HG03025 (cell line): ENCODE measurements at regions not wholly inside any gene's neighbourhood (a gene's known extent, or its start where the extent isn't known, plus 50 kb on each side); places are given as distances from the start of the nearest gene placed in this dataset.
"Not testable (repeated sequence)": the region's sequence is repeated elsewhere in the genome, so short reads cannot be mapped to it uniquely, and the experiment has no call there.

Experiments
- ATAC-seq: cut with Tn5 transposase; IDR thresholded peaks from one replicate; pipeline ENCODE4 v1.9.1; 2021; ENCODE audit warnings: mild to moderate bottlenecking, moderate library complexity; ENCODE audit not compliant: unreplicated experiment, low FRiP score

DNA sequence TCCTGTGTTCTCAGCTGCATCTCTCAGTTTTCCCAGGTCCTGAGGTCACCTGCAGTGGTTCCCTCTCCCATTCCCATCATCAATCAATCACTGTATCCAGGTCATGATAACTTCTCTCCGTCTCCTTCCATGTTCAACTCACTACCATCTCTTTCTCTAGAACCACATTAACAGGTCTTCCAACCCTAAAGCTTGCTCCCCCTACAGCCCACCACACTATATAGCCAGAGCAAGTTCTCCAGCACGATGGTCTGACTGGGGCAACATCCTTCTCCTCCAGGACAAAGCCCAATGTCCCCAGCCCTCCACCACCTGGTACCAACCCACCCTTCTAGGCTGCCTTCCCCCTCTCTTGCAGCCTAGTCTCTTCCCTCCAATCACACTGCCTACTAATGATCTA, 241.6 kb downstream of the CDK5RAP2 start:
- ATAC-seq, result no peak

DNA sequence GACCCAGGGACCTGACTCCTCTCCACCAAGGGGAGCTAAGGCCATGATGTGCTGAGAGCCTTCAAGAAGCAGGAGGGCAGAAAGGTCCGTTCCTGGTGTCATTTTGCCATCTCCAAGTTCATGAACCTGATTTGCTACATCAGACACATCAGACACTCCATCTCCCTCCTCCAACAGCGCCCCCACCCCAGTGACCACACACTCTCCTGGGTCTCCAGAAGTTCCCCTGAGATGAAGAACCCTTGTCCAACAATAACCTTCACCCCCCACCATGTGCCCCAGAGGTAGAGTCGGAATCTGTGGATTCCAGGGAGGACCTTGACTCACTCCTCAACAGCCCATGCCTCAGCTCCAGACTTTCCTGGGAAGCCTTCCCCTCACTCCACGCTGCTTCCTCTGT, 242.8 kb downstream of the CDK5RAP2 start:
- ATAC-seq, result no peak

DNA sequence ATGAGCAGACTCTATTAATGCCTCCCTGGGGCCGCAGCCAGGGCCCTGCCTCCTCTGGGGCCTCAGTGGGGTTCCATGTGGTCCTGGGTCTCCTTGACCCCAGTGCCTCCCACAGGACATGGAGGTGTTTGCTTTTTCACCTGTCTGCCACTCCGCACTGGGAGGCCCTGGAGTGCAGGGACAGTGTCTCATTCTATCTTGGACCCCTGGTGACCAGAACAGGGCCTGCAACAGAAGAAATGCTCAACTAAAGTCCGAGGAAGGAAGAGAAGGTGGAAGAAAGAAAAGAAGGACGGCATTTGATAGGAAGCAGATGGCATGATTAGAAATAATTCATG, 243.2 kb downstream of the CDK5RAP2 start:
- ATAC-seq, result no peak

DNA sequence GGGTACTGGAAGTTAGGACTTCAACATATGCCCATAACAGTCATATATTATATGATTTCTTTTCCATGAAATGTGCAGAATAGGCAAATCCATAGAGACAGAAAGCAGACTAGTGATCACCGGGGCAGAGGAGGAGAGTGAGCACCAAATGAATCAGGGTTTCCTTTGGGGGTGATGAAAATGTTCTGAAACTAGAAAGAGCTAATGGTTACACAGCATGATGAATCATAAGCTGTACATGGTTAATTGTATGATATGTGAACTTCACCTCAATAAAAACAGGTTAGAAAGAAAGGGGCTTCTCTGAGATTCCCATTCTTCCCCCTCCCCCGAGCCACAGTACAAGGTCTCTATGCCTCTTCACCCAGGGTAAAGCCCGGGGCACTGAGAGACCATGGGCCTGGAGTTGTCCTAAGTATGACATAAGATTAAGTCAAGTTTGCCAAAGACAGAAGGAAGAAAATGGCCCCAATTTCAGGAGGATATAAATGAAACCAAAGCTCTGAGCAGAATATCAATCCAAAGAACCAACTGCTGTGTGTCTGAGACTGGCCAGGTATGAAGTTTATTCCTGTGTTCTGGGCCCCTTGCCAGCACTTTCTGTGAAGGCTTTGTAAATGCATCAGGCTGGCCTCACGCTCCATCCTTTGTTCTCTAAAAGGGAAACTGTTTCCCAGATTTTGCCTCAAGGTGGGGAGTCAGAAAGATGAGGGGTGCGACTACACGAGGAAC, 243.8 kb downstream of the CDK5RAP2 start:
- no peak for ATAC-seq

DNA sequence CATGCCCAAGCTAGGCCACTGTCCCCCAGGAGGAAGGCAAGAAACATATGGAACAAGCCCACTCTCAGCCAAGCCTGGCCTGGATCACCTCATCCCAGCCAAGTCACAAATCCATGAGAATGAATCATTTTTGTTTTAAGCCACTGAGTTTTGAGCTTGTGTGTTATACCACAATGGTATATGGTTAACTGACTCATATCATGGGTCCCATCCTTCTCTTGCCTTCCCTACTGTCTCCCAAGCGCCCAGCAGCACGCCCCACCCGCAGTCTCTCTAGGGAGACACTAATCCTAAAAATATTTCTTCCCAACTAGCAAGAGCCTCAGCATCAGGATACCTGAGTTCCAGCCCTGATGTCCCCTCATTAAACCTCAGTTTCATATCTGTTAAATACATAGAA, 248.1 kb downstream of the CDK5RAP2 start:
- no peak for ATAC-seq

DNA sequence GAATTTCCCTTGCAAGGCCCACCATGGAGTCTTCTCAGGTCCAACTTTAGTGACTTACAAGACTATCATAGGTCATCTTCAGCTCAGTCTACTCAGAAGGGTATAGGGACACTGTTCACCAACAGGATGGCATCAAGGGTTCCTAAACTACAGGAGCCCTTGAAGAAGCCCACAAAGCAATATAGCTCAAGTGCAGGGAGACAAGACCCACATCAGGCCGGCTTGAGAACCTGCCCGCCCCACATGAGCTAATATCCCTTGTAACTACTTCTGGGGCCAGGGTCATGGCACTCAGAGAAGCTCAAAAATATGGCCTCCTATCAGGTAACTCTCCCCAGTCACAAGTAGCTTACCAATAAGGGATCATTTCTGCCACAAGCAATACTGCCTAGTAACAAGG, 249.9 kb downstream of the CDK5RAP2 start:
- ATAC-seq, result no peak

DNA sequence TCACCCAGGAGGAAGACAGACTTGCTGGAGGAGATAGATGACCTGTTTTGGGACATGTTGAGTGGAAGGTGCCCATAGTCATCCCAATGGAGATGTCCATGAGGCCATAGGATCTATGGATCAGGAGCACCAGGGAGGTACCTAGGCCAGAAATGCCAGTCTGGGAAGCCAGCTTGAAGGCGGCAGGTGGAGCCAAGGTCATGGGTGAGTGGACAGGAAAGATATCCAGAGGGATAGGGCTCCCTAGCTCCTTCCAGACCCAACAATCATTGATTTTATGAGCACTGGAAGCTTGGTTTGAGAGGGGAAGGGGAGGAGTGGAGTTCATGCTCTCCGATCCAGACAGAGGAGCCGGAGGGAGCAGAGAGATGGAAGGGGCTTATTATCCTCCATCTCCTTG, 252.6 kb downstream of the CDK5RAP2 start:
- no peak for ATAC-seq

DNA sequence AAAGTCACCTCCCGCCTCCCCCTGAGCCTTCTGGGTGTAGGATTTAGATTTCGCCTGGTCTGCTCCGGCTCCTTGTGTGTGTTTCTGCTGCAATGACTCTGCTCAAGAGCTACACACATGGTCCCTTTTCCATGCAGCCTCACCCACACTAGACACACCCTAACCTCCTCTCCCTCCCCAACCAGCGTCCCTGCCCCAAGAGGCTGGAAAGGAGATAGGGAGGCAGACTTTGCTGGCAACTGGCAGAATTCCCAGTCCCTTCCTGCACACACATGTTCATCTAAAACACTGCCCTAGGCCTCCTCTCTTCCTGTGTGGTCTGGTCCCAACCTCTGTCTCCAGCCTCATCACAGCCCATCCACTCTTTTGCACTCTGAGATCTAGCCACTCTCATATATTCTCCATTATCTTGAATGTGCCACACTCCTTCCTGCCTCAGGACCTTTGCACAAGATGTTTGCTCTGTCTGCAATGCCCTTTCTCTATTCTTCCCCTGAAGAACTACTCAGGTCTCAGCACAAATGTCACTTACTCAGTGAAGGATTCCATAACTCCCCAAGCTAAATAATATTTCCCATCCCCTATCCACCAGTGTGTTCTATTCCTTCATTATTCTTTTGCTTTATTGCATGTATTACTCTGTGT, 253.8 kb downstream of the CDK5RAP2 start:
- ATAC-seq, result no peak

DNA sequence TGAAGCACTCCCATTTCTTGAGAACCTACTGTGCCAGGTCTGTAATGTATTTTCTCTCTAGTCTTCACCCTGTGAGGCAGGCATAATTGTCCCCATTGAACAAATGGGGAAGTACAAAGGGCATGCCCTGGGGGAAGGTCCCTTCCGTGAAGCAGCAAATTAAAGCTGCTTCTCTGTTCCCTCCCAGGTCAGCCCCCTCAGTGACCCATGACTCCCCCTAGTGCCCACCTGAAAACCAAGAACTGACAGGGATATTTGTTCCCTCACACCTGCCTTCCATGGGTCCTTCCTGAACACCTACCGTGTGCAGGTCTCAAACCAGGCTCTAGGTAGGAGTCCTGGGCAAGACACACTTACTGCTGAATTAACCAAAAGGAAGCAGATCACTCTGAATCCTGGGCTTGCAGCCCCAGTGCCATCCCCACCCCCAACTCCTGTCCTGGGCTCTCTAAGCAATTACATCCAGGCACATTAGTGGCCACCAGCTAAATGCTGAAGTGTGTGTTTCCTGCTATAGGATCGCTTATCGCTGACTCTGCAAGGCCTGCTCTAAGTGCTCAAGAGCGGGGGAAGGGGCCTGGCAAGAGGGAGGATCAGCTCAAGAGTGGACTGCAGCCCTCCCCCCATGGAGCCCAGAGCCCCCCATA, 254.8 kb downstream of the CDK5RAP2 start:
- no peak for ATAC-seq

DNA sequence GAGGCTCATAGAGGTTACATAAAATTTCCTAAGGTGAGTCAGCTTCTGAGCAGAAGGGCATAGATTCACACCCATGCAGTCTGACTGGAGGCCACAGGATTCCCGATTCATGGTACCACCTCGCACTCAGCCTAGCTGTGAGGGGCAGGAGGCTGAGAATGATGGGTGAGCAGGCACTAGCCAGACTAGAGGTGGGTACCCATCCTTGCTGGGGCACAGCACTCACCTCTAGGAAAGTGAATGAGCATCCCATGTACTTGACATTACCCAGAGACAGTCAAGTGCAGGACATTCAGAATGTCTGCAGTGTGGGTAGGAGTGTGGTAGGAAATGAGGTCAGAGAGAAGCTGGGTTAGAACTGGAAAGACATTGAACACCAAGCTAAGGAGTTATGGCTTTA, 255.5 kb downstream of the CDK5RAP2 start:
- ATAC-seq, result no peak

DNA sequence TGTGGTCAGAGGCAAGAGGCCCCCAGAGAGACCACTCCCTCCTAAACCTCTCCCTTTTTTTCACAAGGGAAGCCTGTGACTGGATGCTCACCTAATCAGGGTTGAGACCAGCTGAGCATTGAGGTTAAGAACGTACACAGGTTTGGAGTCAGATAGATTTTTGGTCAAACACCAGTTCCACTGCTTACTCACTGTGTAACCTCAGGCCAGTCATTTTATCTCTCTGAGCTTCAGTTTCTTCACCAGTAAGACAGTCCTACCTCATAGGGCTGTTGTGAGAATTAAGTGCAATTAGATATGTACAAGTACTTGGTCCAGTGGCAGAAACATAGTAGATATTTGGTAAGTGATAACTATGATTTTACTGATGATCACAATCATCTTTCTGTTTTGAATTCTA, 256.8 kb downstream of the CDK5RAP2 start:
- ATAC-seq, result no peak

DNA sequence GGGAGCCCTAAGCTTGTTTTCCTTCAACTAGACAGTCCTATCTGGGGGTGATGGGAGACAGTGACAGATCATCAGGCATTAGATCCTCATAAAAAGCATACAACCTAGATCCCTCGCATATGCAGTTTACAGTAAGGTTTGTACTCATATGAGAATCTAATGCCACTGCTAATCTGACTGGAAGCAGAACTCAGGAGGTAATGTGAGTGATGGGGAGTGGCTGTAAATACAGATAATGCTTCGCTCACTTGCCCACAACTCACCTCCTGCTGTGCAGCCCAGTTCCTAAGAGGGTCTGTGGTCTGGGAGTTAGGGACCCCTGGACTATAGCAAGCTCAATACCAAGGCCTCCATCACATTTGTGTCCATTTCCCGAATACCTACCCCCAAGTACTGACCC, 260.5 kb downstream of the CDK5RAP2 start:
- ATAC-seq, result no peak

DNA sequence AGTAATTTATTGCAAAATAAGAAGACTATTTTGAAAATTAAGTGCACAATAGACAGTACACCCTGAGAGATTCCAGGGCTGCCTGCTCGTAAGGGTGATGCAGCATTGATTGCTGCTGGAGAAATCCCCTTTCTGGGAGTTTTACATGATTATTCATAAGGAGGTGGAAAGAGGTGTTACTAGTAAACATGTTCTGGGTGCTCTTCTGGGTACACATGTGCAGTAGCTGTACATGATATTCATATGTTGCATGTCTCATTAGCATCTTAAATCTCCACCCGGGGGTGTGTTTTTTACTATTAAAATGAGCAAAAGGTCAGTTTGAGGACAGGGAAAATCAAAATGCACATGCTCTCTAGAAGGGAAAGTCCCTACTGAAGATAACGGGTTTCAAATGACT, 264.8 kb downstream of the CDK5RAP2 start:
- ATAC-seq, result no peak

DNA sequence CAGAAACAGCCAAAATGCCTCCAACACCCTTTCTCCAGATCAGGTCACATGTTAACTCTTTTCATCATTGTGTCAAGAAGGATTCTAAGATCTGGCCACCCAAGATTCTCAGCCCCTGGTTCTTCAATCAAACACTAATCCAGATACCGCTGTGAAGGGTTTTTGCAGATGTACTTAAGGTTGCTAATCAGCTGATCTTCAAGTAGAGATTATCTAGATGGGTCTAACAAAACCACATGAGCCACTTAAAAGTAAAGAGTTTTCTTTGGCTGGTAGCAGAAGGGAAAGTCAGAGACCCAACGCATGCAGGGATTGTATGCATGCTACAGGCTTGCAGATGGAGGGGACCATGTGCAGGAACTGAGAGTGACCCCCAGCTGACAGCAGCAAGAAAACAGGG, 267.9 kb downstream of the CDK5RAP2 start:
- no peak for ATAC-seq

DNA sequence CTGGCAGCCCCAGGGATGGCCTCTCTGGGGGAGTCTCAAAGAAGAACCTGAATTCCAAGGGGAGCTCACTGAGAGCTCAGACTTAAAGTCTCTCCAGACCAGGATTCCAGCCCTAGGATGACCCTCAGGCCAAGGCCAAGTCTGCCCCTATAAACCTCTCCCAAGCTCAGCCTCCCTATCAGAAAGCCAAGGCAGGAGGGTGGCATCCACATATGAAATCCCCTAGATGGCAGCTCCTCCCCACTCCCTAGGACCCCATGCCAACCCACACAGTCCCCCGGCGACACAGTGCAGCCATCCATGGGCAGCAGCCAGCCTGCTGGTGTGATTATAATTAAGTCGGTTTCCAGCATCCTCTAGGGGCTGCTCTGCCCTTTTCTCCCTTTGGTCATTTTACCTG, 269.9 kb downstream of the CDK5RAP2 start:
- ATAC-seq, result no peak

DNA sequence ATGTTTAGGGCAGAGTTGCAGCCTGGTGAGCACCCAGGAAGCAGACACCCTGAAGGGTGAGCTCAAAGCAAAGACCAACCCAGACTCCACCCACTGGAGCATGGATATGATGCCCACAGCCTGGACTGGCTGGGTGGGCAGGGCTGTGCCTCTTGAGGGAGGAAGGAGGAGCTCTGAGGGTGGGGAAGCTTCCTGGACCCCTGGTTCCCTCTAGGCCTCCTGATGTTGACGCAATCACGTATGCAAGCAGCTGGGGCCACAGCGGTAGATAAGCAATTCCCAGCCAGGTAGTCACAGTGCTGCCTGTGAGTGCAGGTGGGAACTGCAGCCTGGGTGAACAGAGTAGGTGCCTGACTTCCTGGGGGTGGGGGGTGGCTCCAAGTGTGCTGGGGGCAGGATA, 271.5 kb downstream of the CDK5RAP2 start:
- ATAC-seq, result no peak

DNA sequence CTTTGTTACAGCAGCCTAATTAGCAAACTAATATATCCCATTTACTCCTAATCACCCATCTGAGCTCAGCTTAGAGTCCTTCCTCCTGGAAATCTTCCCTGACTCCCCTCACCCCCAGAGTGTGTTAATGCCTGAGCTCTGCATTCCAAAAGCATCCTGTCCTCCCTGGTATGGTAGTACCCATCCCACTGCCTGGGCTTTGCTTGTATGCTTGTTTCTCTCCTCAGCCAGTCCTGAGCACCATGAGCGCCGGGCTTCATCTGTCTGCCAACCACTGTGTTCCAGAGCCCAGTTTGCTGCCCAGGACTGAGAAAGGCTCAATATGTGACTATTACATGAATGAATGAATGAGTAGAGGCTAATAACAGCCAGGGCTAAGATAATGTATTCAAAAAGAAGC, 272.4 kb downstream of the CDK5RAP2 start:
- no peak for ATAC-seq

DNA sequence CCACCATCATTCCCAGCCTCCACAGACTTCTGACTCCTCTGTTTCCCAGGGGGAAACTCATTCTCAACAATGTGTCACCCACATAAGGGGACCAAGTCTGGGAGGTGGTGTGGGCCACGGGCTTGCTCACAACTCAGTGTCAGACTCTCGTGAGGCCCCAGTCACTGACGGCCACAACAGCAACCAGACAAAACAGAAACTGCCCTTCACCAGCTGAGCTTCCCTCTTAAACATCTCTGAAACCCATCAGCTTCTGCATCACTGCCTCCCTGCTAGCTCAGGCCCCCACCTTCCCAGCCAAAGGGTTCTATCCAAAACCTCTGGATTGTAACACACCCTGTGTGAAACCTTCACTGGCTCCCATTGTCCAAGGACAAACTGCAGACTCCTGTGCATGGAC, 273.4 kb downstream of the CDK5RAP2 start:
- no peak for ATAC-seq

DNA sequence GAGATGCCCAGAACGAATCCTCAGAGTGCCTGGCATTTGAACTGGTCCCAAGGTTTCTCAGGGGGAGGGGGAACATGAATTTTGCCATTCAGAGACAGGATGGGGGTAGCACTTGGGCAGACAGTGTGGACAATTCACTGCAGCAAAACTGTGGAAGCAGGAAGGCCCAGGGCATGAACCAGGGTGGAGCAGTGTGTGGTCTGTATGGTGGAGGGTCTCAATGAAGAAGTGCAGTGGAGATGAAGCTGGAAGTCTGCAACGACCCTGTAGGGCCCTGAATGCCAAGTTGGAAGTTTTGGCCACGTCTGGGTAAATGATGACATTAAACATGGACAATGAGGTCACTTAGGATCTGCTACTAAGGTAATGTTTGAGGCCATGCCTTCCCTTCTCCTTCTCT, 273.9 kb downstream of the CDK5RAP2 start:
- ATAC-seq, result no peak

DNA sequence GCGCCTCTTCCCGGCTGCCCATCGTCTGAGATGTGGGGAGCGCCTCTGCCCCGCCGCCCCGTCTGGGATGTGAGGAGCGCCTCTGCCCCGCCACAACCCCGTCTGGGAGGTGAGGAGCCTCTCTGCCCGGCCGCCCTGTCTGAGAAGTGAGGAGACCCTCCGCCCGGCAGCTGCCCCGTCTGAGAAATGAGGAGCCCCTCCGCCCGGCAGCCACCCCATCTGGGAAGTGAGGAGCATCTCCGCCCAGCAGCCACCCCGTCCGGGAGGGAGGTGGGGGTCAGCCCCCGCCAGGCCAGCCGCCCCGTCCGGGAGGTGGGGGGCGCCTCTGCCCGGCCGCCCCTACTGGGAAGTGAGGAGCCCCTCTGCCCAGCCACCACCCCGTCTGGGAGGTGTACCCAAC, 275.1 kb downstream of the CDK5RAP2 start:
- not testable (repeated sequence) for ATAC-seq

DNA sequence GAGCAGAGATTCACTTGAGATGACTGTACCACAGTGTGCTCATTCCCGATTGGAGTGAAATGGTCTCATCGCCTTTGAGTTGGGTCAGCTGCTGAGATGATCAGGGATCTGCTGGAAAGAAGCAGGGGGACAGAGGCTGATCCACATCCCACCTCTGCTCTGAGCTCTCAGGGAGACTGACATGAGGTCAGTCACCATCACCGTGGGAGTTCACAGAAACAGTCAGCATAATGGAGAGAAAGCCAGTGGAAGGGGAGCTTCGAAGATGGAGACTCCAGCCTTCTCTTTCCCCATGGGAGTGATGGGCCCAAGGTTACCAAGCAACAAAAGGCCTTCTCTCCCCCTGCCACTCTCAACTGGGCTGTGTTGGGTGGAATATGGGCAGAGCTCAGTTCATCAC, 276.4 kb downstream of the CDK5RAP2 start:
- ATAC-seq, result no peak

DNA sequence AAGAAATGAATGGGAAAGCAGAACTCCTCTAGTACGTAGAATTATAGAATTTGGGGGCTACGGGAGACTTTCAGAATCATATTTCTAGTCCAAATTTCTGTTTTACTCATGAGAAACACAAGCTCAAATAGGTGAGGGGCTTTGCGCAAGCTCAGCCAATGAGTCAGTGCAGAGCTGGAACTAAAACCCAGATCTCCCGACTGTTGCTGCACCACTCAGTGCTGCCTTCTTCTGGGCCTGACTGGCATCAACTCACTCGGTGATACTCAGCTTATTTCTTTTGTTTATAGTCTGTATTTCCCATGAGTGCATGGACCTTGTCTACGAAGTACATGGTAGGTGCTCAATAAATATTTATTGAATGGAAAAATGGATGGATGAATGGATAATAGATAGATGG, 280.2 kb downstream of the CDK5RAP2 start:
- ATAC-seq, result no peak
